Keratinocyte (primary cell): ENCODE measurements at regions not wholly inside any gene's neighbourhood (a gene's known extent, or its start where the extent isn't known, plus 50 kb on each side); places are given as distances from the start of the nearest gene placed in this dataset.

ENCODE experiments used
- DNase-seq: peaks from one replicate; pipeline ENCODE4 v3.0.0-alpha.2; 2011; ENCODE audit warnings: low read depth, missing footprints, low spot score
- FAIRE-seq: peaks from 2 replicates; lab custom pipeline; 2011; peaks lifted over from hg19 to GRCh38; lab: Jason Lieb, UNC
- H2AFZ ChIP-seq: 2 replicates; pipeline ENCODE4 v1.6.0; 2012; ENCODE audit warnings: low read length, control low read depth, inconsistent platforms; ENCODE audit not compliant: control insufficient read depth
- H3K27ac ChIP-seq: 2 replicates; pipeline ENCODE4 v1.5.1; 2011; ENCODE audit warnings: low read length; ENCODE audit not compliant: control insufficient read depth, insufficient read depth
- H3K27me3 ChIP-seq: 3 replicates; pipeline ENCODE4 v1.6.0; 2011; ENCODE audit warnings: low read length; ENCODE audit not compliant: control insufficient read depth, insufficient read depth; ENCODE audit errors: extremely low read depth
- H3K36me3 ChIP-seq, 2 experiments: 2 replicates in 1 of 2; 3 replicates in 1 of 2; pipeline ENCODE4 v1.5.1; 2011; ENCODE audit warnings: low read length in 2 of 2, mild to moderate bottlenecking in 1 of 2; ENCODE audit not compliant: control insufficient read depth in 2 of 2, insufficient read depth in 2 of 2; ENCODE audit errors: extremely low read depth in 1 of 2
- H3K4me1 ChIP-seq: 3 replicates; pipeline ENCODE4 v1.5.1; 2011; ENCODE audit warnings: low read length; ENCODE audit not compliant: control insufficient read depth, insufficient read depth; ENCODE audit errors: extremely low read depth
- H3K4me2 ChIP-seq: 3 replicates; pipeline ENCODE4 v1.6.0; 2011; ENCODE audit warnings: low read depth, low read length; ENCODE audit not compliant: control insufficient read depth, insufficient read depth; ENCODE audit errors: extremely low read depth
- H3K4me3 ChIP-seq, 3 experiments: fragments of 200-600 bp in 1 of 3; sonication (generic) in 1 of 3; 2 replicates in 2 of 3; 3 replicates in 1 of 3; pipeline ENCODE4 v1.5.1; 2011 to 2016; ENCODE audit warnings: low read length in 3 of 3, mild to moderate bottlenecking in 3 of 3, control low read depth in 2 of 3, inconsistent platforms in 1 of 3, low read depth in 1 of 3, mixed read lengths in 1 of 3, mixed run types in 1 of 3, moderate library complexity in 1 of 3; ENCODE audit not compliant: control insufficient read depth in 2 of 3, insufficient read depth in 2 of 3; ENCODE audit errors: extremely low read depth in 1 of 3
- H3K79me2 ChIP-seq: 2 replicates; pipeline ENCODE4 v1.6.0; 2012; ENCODE audit warnings: low read length; ENCODE audit not compliant: control insufficient read depth, insufficient read depth
- H3K9ac ChIP-seq: 3 replicates; pipeline ENCODE4 v1.6.0; 2011; ENCODE audit warnings: low read length; ENCODE audit not compliant: control insufficient read depth, insufficient read depth; ENCODE audit errors: extremely low read depth
- H3K9me1 ChIP-seq: 3 replicates; pipeline ENCODE4 v1.6.0; 2011; ENCODE audit warnings: low read length; ENCODE audit not compliant: control insufficient read depth, insufficient read depth; ENCODE audit errors: extremely low read depth
- H3K9me3 ChIP-seq: 2 replicates; pipeline ENCODE4 v1.5.1; 2012; ENCODE audit warnings: low read depth, low read length; ENCODE audit not compliant: control insufficient read depth
- H4K20me1 ChIP-seq: 3 replicates; pipeline ENCODE4 v1.6.0; 2011; ENCODE audit warnings: low read length; ENCODE audit not compliant: control insufficient read depth, insufficient read depth; ENCODE audit errors: extremely low read depth
- CTCF ChIP-seq, 3 experiments: IDR thresholded peaks in 1 of 3; conservative IDR thresholded peaks in 1 of 3; optimal IDR thresholded peaks in 1 of 3; 2 replicates in 2 of 3; 3 replicates in 1 of 3; pipeline versions ENCODE3 to v1.5.1; 2011; ENCODE audit warnings: low read length in 3 of 3, mild to moderate bottlenecking in 3 of 3, moderate library complexity in 2 of 3, control low read depth in 1 of 3, inconsistent platforms in 1 of 3; ENCODE audit not compliant: insufficient read depth in 2 of 3; ENCODE audit errors: extremely low read depth in 1 of 3
- EZH2 ChIP-seq: IDR thresholded peaks from one replicate; pipeline ENCODE4 v1.6.1; 2012; ENCODE audit warnings: inconsistent platforms, mild to moderate bottlenecking, low read length, moderate library complexity
- dilution Hi-C: fragments of 300-500 bp; cut with MboI; formaldehyde crosslinking; loops from one replicate; pipeline ENCODE4 v1.7.0; 2020; ENCODE audit warnings: low sequenced_read_pairs; ENCODE audit not compliant: extremely low pct_ligation_motif_present

- Histone ChIP-seq H3K9me1 (no peaks in the 10 kb centered on the region), H3K4me2 (no peak overlapping the region), H3K79me2 (no peaks in the 10 kb centered on the region), H3K4me3 (no peak overlapping the region), H3K9me3 (no peaks in the 10 kb centered on the region), H3K27ac (no peak overlapping the region), H3K9ac (no peak overlapping the region), H3K27me3 (no peaks in the 10 kb centered on the region), H2AFZ (no peak overlapping the region), H3K4me1 (peaks cover 25% of the 10 kb centered on the region), H4K20me1 (no peaks in the 10 kb centered on the region), H3K36me3 (no peaks in the 10 kb centered on the region)
- FAIRE-seq (no peak), DNase-seq (no peak)
- dilution Hi-C loops: no loop called here
- no peak for TF ChIP-seq CTCF (optimal IDR thresholded peaks at IDR 0.05 in 1 of 3, IDR thresholded peaks at IDR 0.05 in 1 of 3, conservative IDR thresholded peaks at IDR 0.05 in 1 of 3; ENCODE audit: extremely low read depth in 1 of 3, insufficient read depth in 2 of 3, low read length in 3 of 3)
- no peak for TF ChIP-seq EZH2
Measured at GRCh38 chr20:11190741-11191140, 516.9 kb upstream of the JAG1 start.

- Histone ChIP-seq H3K4me2 (no peak overlapping the region), H3K9ac (no peak overlapping the region), H3K27ac (no peak overlapping the region), H3K27me3 (no peaks in the 10 kb centered on the region), H3K4me1 (peaks cover 27% of the 10 kb centered on the region), H3K4me3 (no peak overlapping the region), H2AFZ (no peak overlapping the region), H3K9me3 (no peaks in the 10 kb centered on the region), H3K36me3 (no peaks in the 10 kb centered on the region), H4K20me1 (no peaks in the 10 kb centered on the region), H3K9me1 (no peaks in the 10 kb centered on the region), H3K79me2 (no peaks in the 10 kb centered on the region)
- TF ChIP-seq EZH2 (no peak), CTCF (optimal IDR thresholded peaks at IDR 0.05 in 1 of 3, IDR thresholded peaks at IDR 0.05 in 1 of 3, conservative IDR thresholded peaks at IDR 0.05 in 1 of 3; ENCODE audit: extremely low read depth in 1 of 3, insufficient read depth in 2 of 3, low read length in 3 of 3) (no peak)
- DNase-seq (no peak), FAIRE-seq (no peak)
- dilution Hi-C loops: no loop called here
Measured at GRCh38 chr20:11192106-11192505, 518.3 kb upstream of the JAG1 start.
